HEK293 (cell line): ENCODE measurements at regions not wholly inside any gene's neighbourhood (a gene's known extent, or its start where the extent isn't known, plus 50 kb on each side); places are given as distances from the start of the nearest gene placed in this dataset.

Experiments
- BCL11A ChIP-seq: fragments of 450-650 bp; formaldehyde crosslinking; IDR thresholded peaks from 2 replicates; pipeline ENCODE4 v1.5.1; 2016; ENCODE audit warnings: low read depth, missing biosample characterization, missing genetic modification characterization
- GFI1B ChIP-seq: fragments of 450-650 bp; formaldehyde crosslinking; IDR thresholded peaks from 2 replicates; pipeline ENCODE4 v1.5.1; 2016; ENCODE audit warnings: missing biosample characterization, missing genetic modification characterization
- KLF16 ChIP-seq: fragments of 450-650 bp; formaldehyde crosslinking; IDR thresholded peaks from 2 replicates; pipeline ENCODE4 v1.5.1; 2017; ENCODE audit warnings: missing biosample characterization, missing genetic modification characterization
- PBX3 ChIP-seq: sonication (generic); formaldehyde crosslinking; IDR thresholded peaks from 2 replicates; pipeline ENCODE4 v1.8.1; 2022; ENCODE audit warnings: mild to moderate bottlenecking, moderate library complexity, missing genetic modification reagents
- PRDM10 ChIP-seq: fragments of 450-650 bp; formaldehyde crosslinking; IDR thresholded peaks from 2 replicates; pipeline ENCODE4 v1.5.1; 2016; ENCODE audit warnings: missing biosample characterization, missing genetic modification characterization
- PRDM4 ChIP-seq: fragments of 450-650 bp; formaldehyde crosslinking; IDR thresholded peaks from 2 replicates; pipeline ENCODE4 v1.5.1; 2017; ENCODE audit warnings: missing biosample characterization, missing genetic modification characterization
- SCRT1 ChIP-seq: fragments of 450-650 bp; formaldehyde crosslinking; IDR thresholded peaks from 2 replicates; pipeline ENCODE4 v1.5.1; 2016; ENCODE audit warnings: missing biosample characterization, missing genetic modification characterization, borderline replicate concordance
- ZBTB10 ChIP-seq: fragments of 450-650 bp; formaldehyde crosslinking; IDR thresholded peaks from 2 replicates; pipeline ENCODE4 v1.5.1; 2016; ENCODE audit warnings: missing biosample characterization, missing genetic modification characterization
- ZEB2 ChIP-seq: fragments of 450-650 bp; formaldehyde crosslinking; IDR thresholded peaks from 2 replicates; pipeline ENCODE4 v1.5.1; 2016; ENCODE audit warnings: missing biosample characterization, missing genetic modification characterization
- ZFP37 ChIP-seq: fragments of 450-650 bp; formaldehyde crosslinking; IDR thresholded peaks from 2 replicates; pipeline ENCODE4 v1.5.1; 2016; ENCODE audit warnings: missing biosample characterization, missing genetic modification characterization
- ZIC2 ChIP-seq: fragments of 450-650 bp; formaldehyde crosslinking; IDR thresholded peaks from 2 replicates; pipeline ENCODE4 v1.5.1; 2016; ENCODE audit warnings: missing biosample characterization, missing genetic modification characterization
- ZNF121 ChIP-seq: fragments of 450-650 bp; formaldehyde crosslinking; IDR thresholded peaks from 2 replicates; pipeline ENCODE4 v1.5.1; 2016; ENCODE audit warnings: missing biosample characterization, missing genetic modification characterization
- ZNF133 ChIP-seq: fragments of 450-650 bp; formaldehyde crosslinking; IDR thresholded peaks from 2 replicates; pipeline ENCODE4 v1.5.1; 2016; ENCODE audit warnings: missing biosample characterization, missing genetic modification characterization
- ZNF140 ChIP-seq: fragments of 450-650 bp; formaldehyde crosslinking; IDR thresholded peaks from 2 replicates; pipeline ENCODE4 v1.5.1; 2016; ENCODE audit warnings: missing biosample characterization, missing genetic modification characterization
- ZNF19 ChIP-seq: fragments of 450-650 bp; formaldehyde crosslinking; IDR thresholded peaks from 2 replicates; pipeline ENCODE4; 2016; ENCODE audit warnings: missing biosample characterization, missing genetic modification characterization, low read depth
- ZNF211 ChIP-seq: fragments of 450-650 bp; formaldehyde crosslinking; IDR thresholded peaks from 2 replicates; pipeline ENCODE4 v1.5.1; 2016; ENCODE audit warnings: low read depth, missing biosample characterization, missing genetic modification characterization
- ZNF24 ChIP-seq: fragments of 450-650 bp; formaldehyde crosslinking; IDR thresholded peaks from 2 replicates; pipeline ENCODE4 v1.5.1; 2016; ENCODE audit warnings: missing biosample characterization, missing genetic modification characterization
- ZNF335 ChIP-seq: fragments of 450-650 bp; formaldehyde crosslinking; conservative IDR thresholded peaks from 2 replicates; pipeline ENCODE4 v1.5.1; 2016; ENCODE audit warnings: missing biosample characterization, missing genetic modification characterization
- ZNF404 ChIP-seq: fragments of 450-650 bp; formaldehyde crosslinking; IDR thresholded peaks from 2 replicates; pipeline ENCODE4 v1.5.1; 2017; ENCODE audit warnings: missing biosample characterization, missing genetic modification characterization
- ZNF449 ChIP-seq: fragments of 450-650 bp; formaldehyde crosslinking; IDR thresholded peaks from 2 replicates; pipeline ENCODE4 v1.5.1; 2017; ENCODE audit warnings: missing biosample characterization, mild to moderate bottlenecking, missing genetic modification characterization, moderate library complexity
- ZNF513 ChIP-seq: fragments of 450-650 bp; IDR thresholded peaks from 2 replicates; pipeline ENCODE4 v1.5.1; 2018; ENCODE audit warnings: missing biosample characterization, missing genetic modification characterization
- ZNF521 ChIP-seq: fragments of 450-650 bp; formaldehyde crosslinking; IDR thresholded peaks from 2 replicates; pipeline ENCODE4 v1.5.1; 2017; ENCODE audit warnings: missing biosample characterization, mild to moderate bottlenecking, missing genetic modification characterization
- ZNF624 ChIP-seq: fragments of 450-650 bp; formaldehyde crosslinking; IDR thresholded peaks from 2 replicates; pipeline ENCODE4 v1.5.1; 2017; ENCODE audit warnings: missing biosample characterization, missing genetic modification characterization
- ZNF658 ChIP-seq: fragments of 450-650 bp; formaldehyde crosslinking; IDR thresholded peaks from 2 replicates; pipeline ENCODE4; 2016; ENCODE audit warnings: missing biosample characterization, missing genetic modification characterization
- ZNF692 ChIP-seq: fragments of 450-650 bp; formaldehyde crosslinking; IDR thresholded peaks from 2 replicates; pipeline ENCODE4 v1.5.1; 2016; ENCODE audit warnings: missing biosample characterization, missing genetic modification characterization
- ZNF791 ChIP-seq: fragments of 450-650 bp; formaldehyde crosslinking; IDR thresholded peaks from 2 replicates; pipeline ENCODE4 v1.5.1; 2016; ENCODE audit warnings: missing biosample characterization, missing genetic modification characterization
- ZNF843 ChIP-seq: fragments of 450-650 bp; formaldehyde crosslinking; IDR thresholded peaks from 2 replicates; pipeline ENCODE4 v1.5.1; 2016; ENCODE audit warnings: missing biosample characterization, missing genetic modification characterization

- TF ChIP-seq ZBTB10 (tag by site-specific recombination) (no peak), PBX3 (no peak), ZIC2 (peak; percentile 54), PRDM10 (tag by site-specific recombination) (peak; percentile 75), ZNF121 (tag by site-specific recombination) (no peak), ZNF521 (tag by site-specific recombination) (no peak), ZNF404 (tag by site-specific recombination) (no peak), BCL11A (tag by site-specific recombination) (no peak), ZNF140 (no peak), ZNF335 (tag by site-specific recombination) (peak; percentile 92), PRDM4 (tag by site-specific recombination) (peak; percentile 91), GFI1B (peak; percentile 27; the same call in 1 of the 2 replicates), ZNF24 (tag by site-specific recombination) (peak; percentile 98), ZNF133 (tag by site-specific recombination) (no peak), KLF16 (tag by site-specific recombination) (no peak), ZNF624 (tag by site-specific recombination) (no peak), ZNF211 (tag by site-specific recombination) (no peak), ZFP37 (tag by site-specific recombination) (no peak), ZNF449 (tag by site-specific recombination) (no peak), ZNF19 (tag by site-specific recombination) (no peak), ZNF658 (tag by site-specific recombination) (no peak), SCRT1 (tag by site-specific recombination) (peak; percentile 77), ZNF791 (no peak), ZNF513 (no peak), ZEB2 (tag by site-specific recombination) (peak; percentile 97), ZNF843 (peak; percentile 95), ZNF692 (tag by site-specific recombination) (no peak)
Measured at GRCh38 chr5:174514983-174515394, 209.4 kb upstream of the MSX2 start (continued).
